HepG2 (cell line): ENCODE measurements at regions not wholly inside any gene's neighbourhood (a gene's known extent, or its start where the extent isn't known, plus 50 kb on each side); places are given as distances from the start of the nearest gene placed in this dataset.

Experiments used
- ATAC-seq: fragments of 200-7000 bp; cut with Tn5 transposase; 3 replicates; pipeline ENCODE4 v1.9.1; 2020; ENCODE audit warnings: mild to moderate bottlenecking, moderate library complexity
- BruUV-seq: library from RNA; stranded (reverse); fragments of 400-500 nt; replicated peaks from 2 replicates; lab custom pipeline; 2021; lab: Mats Ljungman, UMichigan
- CTCF ChIA-PET: fragments of 300-600 bp; formaldehyde crosslinking; extraction: SDS; loops from one replicate; lab custom pipeline; 2021; ENCODE audit warnings: low total read pairs, inconsistent platforms, low intra/inter-chr PET ratio; lab: Yijun Ruan, JAX
- POLR2A ChIA-PET: fragments of 350-600 bp; sonication (Branson Sonifier 250); formaldehyde crosslinking; loops from one replicate; lab custom pipeline; 2020; ENCODE audit warnings: antibody characterized with exemption, inconsistent platforms; lab: Yijun Ruan, JAX
- DNase-seq: peaks from one replicate; pipeline ENCODE4 v3.0.0-alpha.2; 2015; ENCODE audit warnings: low spot score
- FAIRE-seq: peaks from 3 replicates; lab custom pipeline; 2011; peaks lifted over from hg19 to GRCh38; lab: Jason Lieb, UNC
- H2AFZ ChIP-seq: one replicate; pipeline ENCODE4 v1.6.1; 2011; ENCODE audit warnings: low read length, inconsistent platforms
- H3K27ac ChIP-seq: fragments of 300-600 bp; 3 replicates; pipeline ENCODE4 v1.8.0; 2011; ENCODE audit warnings: mixed run types, mild to moderate bottlenecking, mixed read lengths, low read length, inconsistent platforms; ENCODE audit not compliant: insufficient read depth; ENCODE audit errors: extremely low read length
- H3K27me3 ChIP-seq, 2 experiments: fragments of 200-600 bp in 1 of 2; 2 replicates in 1 of 2; 3 replicates in 1 of 2; pipeline versions ENCODE4 v1.6.0 to v1.8.0; 2011; ENCODE audit warnings: low read length in 2 of 2, mild to moderate bottlenecking in 2 of 2, moderate library complexity in 2 of 2, inconsistent platforms in 1 of 2; ENCODE audit not compliant: insufficient read depth in 2 of 2, control insufficient read depth in 1 of 2
- H3K36me3 ChIP-seq, 2 experiments: fragments of 200-600 bp in 1 of 2; replicated peaks in 1 of 2; 2 replicates in 1 of 2; 3 replicates in 1 of 2; pipeline versions ENCODE4 v1.5.1 to v1.8.0; 2011; ENCODE audit warnings: low read length in 2 of 2, inconsistent platforms in 1 of 2; ENCODE audit not compliant: insufficient read depth in 2 of 2, control insufficient read depth in 1 of 2
- H3K4me1 ChIP-seq: 2 replicates; pipeline ENCODE4 v1.5.1; 2012; ENCODE audit warnings: low read length, inconsistent platforms; ENCODE audit not compliant: insufficient read depth
- H3K4me2 ChIP-seq: 2 replicates; pipeline ENCODE4 v1.6.0; 2011; ENCODE audit warnings: low read depth, low read length, inconsistent platforms
- H3K4me3 ChIP-seq, 3 experiments: fragments of 200-600 bp in 1 of 3; sonication (generic), shearing (Covaris generic) in 1 of 3; replicated peaks in 1 of 3; 2 replicates each; pipeline ENCODE4 v1.5.1; 2011 to 2016; ENCODE audit warnings: low read length in 3 of 3, inconsistent platforms in 2 of 3, low read depth in 2 of 3, mild to moderate bottlenecking in 2 of 3, control low read depth in 1 of 3, mixed read lengths in 1 of 3; ENCODE audit not compliant: insufficient read depth in 1 of 3
- H3K79me2 ChIP-seq: one replicate; pipeline ENCODE4 v1.6.1; 2011; ENCODE audit warnings: low read length, inconsistent platforms; ENCODE audit not compliant: insufficient read depth
- H3K9ac ChIP-seq: 2 replicates; pipeline ENCODE4 v1.6.0; 2011; ENCODE audit warnings: mild to moderate bottlenecking, low read depth, low read length, inconsistent platforms; ENCODE audit not compliant: insufficient read depth
- H3K9me3 ChIP-seq: 2 replicates; pipeline ENCODE4 v1.5.1; 2012; ENCODE audit warnings: mild to moderate bottlenecking, low read length
- H4K20me1 ChIP-seq: 2 replicates; pipeline ENCODE4 v1.6.0; 2011; ENCODE audit warnings: inconsistent platforms, mild to moderate bottlenecking, low read length, moderate library complexity; ENCODE audit not compliant: insufficient read depth
- BRF2 ChIP-seq: sonication (generic); formaldehyde crosslinking; IDR thresholded peaks from 2 replicates; pipeline ENCODE4 v1.8.1; 2022; ENCODE audit warnings: mild to moderate bottlenecking, missing genetic modification reagents
- HNF1B ChIP-seq: sonication (generic); formaldehyde crosslinking; IDR thresholded peaks from 2 replicates; pipeline ENCODE4 v1.5.1; 2020; ENCODE audit warnings: mild to moderate bottlenecking, moderate library complexity, missing genetic modification reagents
- MAFF ChIP-seq: IDR thresholded peaks from 2 replicates; pipeline ENCODE4 v1.6.1; 2011; ENCODE audit warnings: low read depth, low read length, improper control_type of control experiment
- MAFK ChIP-seq, 2 experiments: IDR thresholded peaks in 1 of 2; conservative IDR thresholded peaks in 1 of 2; 2 replicates each; pipeline ENCODE4 v1.6.1; 2011; ENCODE audit warnings: improper control_type of control experiment in 2 of 2, low read length in 2 of 2
- MIXL1 ChIP-seq: IDR thresholded peaks from 2 replicates; pipeline ENCODE4 v1.6.1; 2016
- RBM22 ChIP-seq: fragments of 200-400 bp; formaldehyde crosslinking; optimal IDR thresholded peaks from 2 replicates; pipeline ENCODE3; 2017; ENCODE audit warnings: mild to moderate bottlenecking, low read length, moderate library complexity
- RXRB ChIP-seq: IDR thresholded peaks from 2 replicates; pipeline ENCODE4 v1.6.1; 2016; ENCODE audit warnings: borderline replicate concordance, missing genetic modification reagents, missing compliant biosample characterization
- SRF ChIP-seq: IDR thresholded peaks from 2 replicates; pipeline ENCODE4 v1.6.1; 2011; ENCODE audit warnings: mild to moderate bottlenecking, low read depth, low read length, moderate library complexity
- SRY ChIP-seq: sonication (generic); formaldehyde crosslinking; IDR thresholded peaks from 2 replicates; pipeline ENCODE4 v1.8.0; 2022; ENCODE audit warnings: mild to moderate bottlenecking, missing genetic modification reagents
- ZNF740 ChIP-seq: sonication (generic); formaldehyde crosslinking; IDR thresholded peaks from 2 replicates; pipeline ENCODE4 v1.4.0; 2020; ENCODE audit warnings: missing genetic modification reagents
- ZNF788 ChIP-seq: sonication (generic); formaldehyde crosslinking; IDR thresholded peaks from 2 replicates; pipeline ENCODE4 v1.5.0; 2020; ENCODE audit warnings: mild to moderate bottlenecking, missing genetic modification reagents, borderline replicate concordance
- ZNF816 ChIP-seq: sonication (generic); formaldehyde crosslinking; IDR thresholded peaks from 2 replicates; pipeline ENCODE4 v1.8.0; 2022; ENCODE audit warnings: missing genetic modification reagents, mild to moderate bottlenecking, borderline replicate concordance
- WGBS: methylation state at CpG from one replicate; pipeline ENCODE4 v1.1.6; 2017; ENCODE audit warnings: low lambda C conversion rate; 5-methylcytosine and 5-hydroxymethylcytosine counted together
- in situ Hi-C: cut with HindIII; loops from 2 replicates; pipeline ENCODE4 v1.10.0; 2017; ENCODE audit warnings: low pct_unique_long_range_greater_than_20kb; ENCODE audit not compliant: extremely low pct_ligation_motif_present
- intact Hi-C: fragments of 100-400 bp; cut with micrococcal nuclease; formaldehyde crosslinking; loops from one replicate; pipeline ENCODE4 v1.10.0; 2022; ENCODE audit not compliant: unreplicated experiment
- TF ChIP-seq, protein P1 (sequence below): sonication (generic); formaldehyde crosslinking; IDR thresholded peaks from 2 replicates; pipeline ENCODE4 v1.8.1; 2023; ENCODE audit warnings: missing genetic modification reagents, inconsistent platforms, borderline replicate concordance

DNA sequence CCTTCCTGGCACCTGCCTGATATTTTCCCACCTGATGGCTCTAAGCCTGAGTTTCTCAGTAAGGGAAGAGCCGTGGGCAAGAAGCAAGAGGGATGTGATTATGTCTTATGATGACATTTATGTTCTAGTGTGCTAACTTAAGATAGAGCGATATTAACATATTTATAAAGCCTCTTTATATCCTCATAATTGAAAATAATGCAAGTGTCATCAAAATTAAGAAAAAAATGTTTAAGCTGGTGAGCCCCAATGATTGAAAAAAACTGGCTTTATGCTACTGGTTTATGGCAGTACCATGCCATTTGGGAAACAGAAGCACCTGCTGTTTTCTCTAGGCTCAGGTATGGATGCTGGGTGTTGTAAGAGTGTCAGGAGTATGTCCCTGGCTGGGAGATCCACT, 431.5 kb upstream of the TPM1 start:
- intact Hi-C loops, result no loop called here
- FAIRE-seq (no peak), ATAC-seq (no peak), DNase-seq (no peak)
- Histone ChIP-seq H3K4me3 (no peak overlapping the region), H3K9me3 (no peaks in the 10 kb centered on the region), H3K27ac (no peak overlapping the region), H3K9ac (no peak overlapping the region), H3K4me1 (no peaks in the 10 kb centered on the region), H3K36me3 (no peaks in the 10 kb centered on the region), H3K79me2 (no peaks in the 10 kb centered on the region), H2AFZ (no peak overlapping the region), H3K4me2 (no peak overlapping the region), H4K20me1 (no peaks in the 10 kb centered on the region), H3K27me3 (no peaks in the 10 kb centered on the region)
- in situ Hi-C loops, result no loop called here
- POLR2A ChIA-PET, result no interaction called here
- WGBS, result 91% methylated on average over 2 of the region's 2 CpGs
- CTCF ChIA-PET, result no interaction called here
- TF ChIP-seq ZNF816 (no peak), MAFK (conservative IDR thresholded peaks at IDR 0.05 in 1 of 2, IDR thresholded peaks at IDR 0.05 in 1 of 2; ENCODE audit: low read length in 2 of 2) (peak; percentile 40 to 78; a peak in 2 of 4 replicates), RBM22 (no peak), MAFF (peak; percentile 53; the same call in 1 of the 2 replicates)
- no TSS peak for BruUV-seq

DNA sequence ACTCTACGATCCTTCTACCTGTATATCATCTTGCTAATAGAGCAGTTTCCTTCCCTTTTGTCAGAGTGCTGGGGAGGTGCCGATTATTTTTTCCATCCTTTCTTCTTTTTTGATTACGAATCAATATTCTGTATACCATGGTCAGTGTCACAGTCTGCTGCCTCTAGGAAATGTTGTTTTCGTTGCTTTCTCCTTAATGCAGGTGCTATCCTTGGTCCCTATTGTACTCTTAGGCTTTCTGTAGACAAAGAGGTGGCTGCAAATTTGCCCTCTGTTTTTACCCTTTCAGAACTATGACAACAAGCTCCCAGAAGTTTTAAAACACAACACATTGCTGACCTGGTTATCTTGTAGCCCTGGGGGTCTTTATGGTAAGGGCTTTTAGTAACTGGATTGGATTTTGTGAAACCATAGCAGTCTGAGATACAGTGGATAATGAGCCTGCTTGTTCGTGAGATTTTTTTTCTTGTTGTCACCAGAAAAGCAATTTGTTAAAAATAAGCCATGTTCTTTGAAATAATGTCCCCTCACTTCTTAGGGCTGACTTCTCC, 430.3 kb upstream of the TPM1 start:
- no peak for FAIRE-seq
- H3K27me3 ChIP-seq, result no peaks in the 10 kb centered on the region
- H3K9me3 ChIP-seq, result no peaks in the 10 kb centered on the region
- no peak overlapping the region for H2AFZ ChIP-seq
- BruUV-seq, result no TSS peak
- ATAC-seq, result no peak
- no peak overlapping the region for H3K9ac ChIP-seq
- ChIA-PET CTCF (no interaction called here), POLR2A (no interaction called here)
- WGBS, result 76% methylated on average over 5 of the region's 5 CpGs
- intact Hi-C loops, result no loop called here
- no peaks in the 10 kb centered on the region for H3K79me2 ChIP-seq
- in situ Hi-C loops, result no loop called here
- no peak for TF ChIP-seq SRY (CRISPR knock-in tag)
- TF ChIP-seq, protein P1, sequence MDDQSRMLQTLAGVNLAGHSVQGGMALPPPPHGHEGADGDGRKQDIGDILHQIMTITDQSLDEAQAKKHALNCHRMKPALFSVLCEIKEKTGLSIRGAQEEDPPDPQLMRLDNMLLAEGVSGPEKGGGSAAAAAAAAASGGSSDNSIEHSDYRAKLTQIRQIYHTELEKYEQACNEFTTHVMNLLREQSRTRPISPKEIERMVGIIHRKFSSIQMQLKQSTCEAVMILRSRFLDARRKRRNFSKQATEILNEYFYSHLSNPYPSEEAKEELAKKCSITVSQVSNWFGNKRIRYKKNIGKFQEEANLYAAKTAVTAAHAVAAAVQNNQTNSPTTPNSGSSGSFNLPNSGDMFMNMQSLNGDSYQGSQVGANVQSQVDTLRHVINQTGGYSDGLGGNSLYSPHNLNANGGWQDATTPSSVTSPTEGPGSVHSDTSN (CRISPR knock-in tag), result no peak
- TF ChIP-seq RXRB (CRISPR knock-in tag), result no peak
- TF ChIP-seq MIXL1 (CRISPR knock-in tag), result no peak
- TF ChIP-seq ZNF740 (CRISPR knock-in tag), result no peak
- no peak for TF ChIP-seq SRF
- no peak for TF ChIP-seq HNF1B (CRISPR knock-in tag)
- TF ChIP-seq ZNF788 (CRISPR knock-in tag), result no peak
- no peak for TF ChIP-seq BRF2 (CRISPR knock-in tag)
- no peaks in the 10 kb centered on the region for H4K20me1 ChIP-seq
- no peak overlapping the region for H3K4me2 ChIP-seq
- DNase-seq, result no peak
- no peak overlapping the region for H3K27ac ChIP-seq
- no peaks in the 10 kb centered on the region for H3K4me1 ChIP-seq
- no peaks in the 10 kb centered on the region for H3K36me3 ChIP-seq
- no peak overlapping the region for H3K4me3 ChIP-seq
